PC-3 (cell line): ENCODE measurements at regions not wholly inside any gene's neighbourhood (a gene's known extent, or its start where the extent isn't known, plus 50 kb on each side); places are given as distances from the start of the nearest gene placed in this dataset.

ENCODE experiments used
- CTCF ChIP-seq: fragments of 300-600 bp; sonication (generic); conservative IDR thresholded peaks from 2 replicates; pipeline ENCODE4 v1.5.1; 2017; ENCODE audit warnings: antibody characterized with exemption, low read depth, mild to moderate bottlenecking, low read length
- EZH2 ChIP-seq: fragments of 300-600 bp; sonication (generic); IDR thresholded peaks from one replicate; pipeline ENCODE4 v1.6.1; 2017; ENCODE audit warnings: antibody characterized with exemption, mild to moderate bottlenecking, low read length; ENCODE audit not compliant: unreplicated experiment
- EZH2phosphoT487 ChIP-seq: fragments of 300-600 bp; sonication (generic); IDR thresholded peaks from 2 replicates; pipeline ENCODE4 v1.6.1; 2018; ENCODE audit warnings: mild to moderate bottlenecking, antibody characterized with exemption, low read length, borderline replicate concordance

DNA sequence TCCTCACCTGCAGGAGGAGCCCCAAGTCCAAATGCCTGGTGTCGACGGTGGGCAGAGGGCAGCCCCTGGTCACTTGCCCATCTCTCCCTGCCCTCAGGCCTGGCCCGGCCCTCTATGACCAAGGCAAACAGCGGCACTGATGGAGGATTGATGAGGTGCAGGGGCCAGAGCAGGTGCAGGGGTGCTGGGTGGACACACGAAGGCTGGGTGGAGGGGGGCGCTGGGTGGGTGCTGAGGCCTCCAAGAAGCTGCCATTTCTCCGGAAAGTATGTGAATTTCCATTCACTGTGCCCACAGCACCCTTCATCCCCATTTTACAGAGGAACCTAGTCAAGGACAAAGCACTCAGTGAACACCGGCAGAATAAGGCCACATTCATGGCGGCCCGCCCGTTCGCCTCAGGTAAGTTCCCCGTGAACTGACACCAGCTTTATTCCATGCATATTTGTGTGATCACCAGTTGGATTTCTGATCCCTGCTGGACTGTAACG, 143.8 kb upstream of the PPP1R26 start:
- TF ChIP-seq CTCF (no peak), EZH2phosphoT487 (no peak), EZH2 (no peak)
